OCI-M1 (cell line): ENCODE measurements at regions not wholly inside any gene's neighbourhood (a gene's known extent, or its start where the extent isn't known, plus 50 kb on each side); places are given as distances from the start of the nearest gene placed in this dataset.
"Not testable (repeated sequence)": the region's sequence is repeated elsewhere in the genome, so short reads cannot be mapped to it uniquely, and the experiment has no call there.

ENCODE experiments used
- DNase-seq: peaks from one replicate; lab custom pipeline; 2025; lab: John Stamatoyannopoulos, UW

DNA sequence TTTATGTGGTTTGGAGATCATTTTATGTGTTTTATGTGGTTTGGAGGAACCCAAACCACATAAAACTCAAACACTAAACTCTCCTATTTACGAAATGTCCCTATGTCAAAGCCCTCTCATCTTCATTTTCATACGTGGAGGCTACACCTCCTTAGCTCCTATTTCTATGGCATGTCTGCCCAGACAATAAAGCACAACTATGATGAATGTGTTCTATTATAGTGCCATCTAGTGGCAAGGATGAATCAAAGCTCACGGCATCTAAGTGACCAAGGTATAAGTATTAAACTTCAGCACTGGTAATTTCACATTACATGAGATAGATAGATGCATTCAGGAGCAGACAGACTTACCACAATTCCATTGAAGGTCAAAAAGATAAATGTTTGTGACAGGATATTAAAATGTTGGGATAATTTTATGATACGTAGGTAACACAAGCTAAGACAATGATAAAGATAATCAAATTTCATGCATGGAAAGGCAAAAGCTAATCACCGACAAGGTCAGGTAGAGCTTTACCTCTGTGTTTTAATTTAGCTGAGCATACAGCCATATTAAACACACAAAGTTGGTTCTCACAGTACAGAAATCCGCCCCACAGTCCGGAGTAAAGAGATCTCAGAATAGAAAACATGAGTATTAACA, 130.6 kb upstream of the FHIT start:
- peak; percentile 79 for DNase-seq

- no peak for DNase-seq
These were observed 136.6 kb upstream of the FHIT start for GRCh38 chr3:61387817-61388216.

GRCh38 chr3:61393480-61393947, 142.3 kb upstream of the FHIT start:
- DNase-seq, result not testable (repeated sequence)

GRCh38 chr3:61401359-61401758, 150.1 kb upstream of the FHIT start:
- DNase-seq, result no peak

DNA sequence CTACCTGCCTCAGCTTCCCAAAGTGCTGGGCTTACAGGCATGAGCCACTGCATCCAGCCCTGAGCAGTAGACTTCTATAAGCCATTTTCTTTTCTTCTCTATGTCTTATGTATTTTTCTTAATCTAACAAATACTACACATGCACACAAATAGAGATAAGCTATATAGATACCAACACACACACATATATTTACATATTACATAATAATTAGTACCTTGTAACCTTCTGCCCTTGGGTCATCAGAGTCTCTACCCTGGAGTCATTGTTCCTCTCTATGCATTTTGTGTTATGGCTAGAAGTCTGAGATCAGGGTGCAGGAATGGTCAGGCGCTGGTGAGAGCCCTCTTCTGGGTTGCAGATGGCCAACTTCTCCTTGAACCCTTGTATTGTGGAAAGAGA, 154.0 kb upstream of the PTPRG start:
- DNase-seq, result no peak

DNA sequence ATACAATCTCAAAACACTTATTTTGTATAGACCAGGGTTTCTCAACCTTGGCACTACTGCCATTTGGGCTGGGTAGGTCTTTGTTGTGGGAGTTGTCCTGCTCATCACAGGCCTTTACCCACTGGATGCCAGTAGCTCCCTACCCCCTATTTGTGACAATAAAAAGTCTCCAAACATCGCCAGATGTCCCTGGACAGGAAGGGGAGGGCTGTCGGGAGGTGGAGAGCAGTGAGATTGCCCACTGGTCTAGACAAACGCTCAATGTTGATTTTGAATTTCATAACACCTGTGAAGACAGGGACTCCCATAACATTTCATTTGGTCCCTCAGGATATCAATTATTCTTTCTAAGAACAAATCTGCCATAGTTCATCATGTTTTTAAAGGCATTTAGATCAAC, 151.7 kb upstream of the PTPRG start:
- no peak for DNase-seq

GRCh38 chr3:61410358-61410757, 151.0 kb upstream of the PTPRG start:
- not testable (repeated sequence) for DNase-seq

GRCh38 chr3:61411009-61411662, 150.2 kb upstream of the PTPRG start:
- DNase-seq, result no peak

DNA sequence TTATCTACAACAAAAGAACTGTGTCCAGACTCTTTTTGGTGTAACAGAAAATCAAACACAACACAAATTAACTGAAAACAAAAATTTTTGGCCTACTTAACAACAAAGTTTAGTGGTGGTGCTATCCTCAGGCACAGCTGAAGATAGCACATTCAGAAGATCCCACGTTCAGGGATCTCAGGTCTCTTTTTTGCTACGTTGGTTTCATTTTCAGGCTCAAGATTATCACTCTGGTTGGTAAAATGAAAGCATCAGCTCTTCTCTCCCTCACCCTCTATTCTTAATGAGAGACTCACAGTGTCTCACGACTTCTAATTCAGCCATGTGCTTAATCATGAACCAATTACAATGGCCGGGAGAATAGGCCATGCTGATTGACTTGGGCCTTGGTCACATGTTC, 146.9 kb upstream of the PTPRG start:
- DNase-seq, result peak; percentile 11

GRCh38 chr3:61415201-61415600, 146.2 kb upstream of the PTPRG start:
- DNase-seq, result no peak

GRCh38 chr3:61416618-61417017, 144.8 kb upstream of the PTPRG start:
- no peak for DNase-seq

DNA sequence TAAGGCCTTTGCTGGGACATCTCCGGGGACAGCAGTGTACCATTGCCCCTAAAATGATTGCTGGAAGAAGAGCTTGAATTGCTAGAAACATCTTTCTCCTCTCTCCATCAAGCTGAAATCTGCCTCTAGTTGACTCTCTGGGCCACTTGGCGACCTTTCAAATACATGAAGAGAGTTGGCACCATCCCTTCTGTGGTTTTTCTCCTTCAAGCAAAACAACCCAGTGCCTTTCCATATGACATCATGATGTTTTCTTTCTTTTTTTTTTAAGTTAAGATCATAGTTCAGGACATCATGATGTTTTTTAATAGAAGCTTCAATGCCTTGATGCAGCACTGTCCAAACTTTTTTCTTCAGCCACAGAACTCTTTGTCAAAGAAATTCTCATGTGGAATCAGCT, 144.0 kb upstream of the PTPRG start:
- no peak for DNase-seq

DNA sequence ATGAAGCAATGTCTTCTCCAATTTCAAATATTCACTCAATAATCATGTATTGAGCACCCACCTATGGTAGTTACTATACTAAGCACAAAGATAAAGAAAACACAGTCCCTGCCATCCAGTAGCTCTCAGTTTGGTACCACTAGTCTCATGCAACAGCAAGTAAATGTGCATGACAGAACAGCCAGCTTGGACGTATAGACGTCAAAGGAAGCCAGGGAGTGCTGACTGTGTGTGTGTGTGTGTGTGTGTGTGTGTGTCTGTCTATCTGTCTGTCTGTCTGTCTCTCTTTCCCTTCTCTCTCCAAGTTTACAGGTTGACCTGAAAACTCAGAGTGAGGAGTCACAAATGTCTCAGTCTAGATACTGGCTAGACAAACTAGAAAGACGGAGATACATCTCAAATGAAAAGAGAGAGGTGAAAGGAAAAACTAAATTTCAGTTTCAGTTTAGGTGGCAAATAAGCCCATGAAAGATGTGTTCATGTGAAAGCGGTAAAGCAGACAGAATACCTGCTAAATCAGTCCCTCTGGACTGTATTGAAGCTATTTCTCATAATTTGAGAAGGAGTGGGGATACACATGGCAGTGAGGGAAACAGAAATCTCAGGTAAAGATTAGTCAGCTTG, 141.1 kb upstream of the PTPRG start:
- peak; percentile 41 for DNase-seq

DNA sequence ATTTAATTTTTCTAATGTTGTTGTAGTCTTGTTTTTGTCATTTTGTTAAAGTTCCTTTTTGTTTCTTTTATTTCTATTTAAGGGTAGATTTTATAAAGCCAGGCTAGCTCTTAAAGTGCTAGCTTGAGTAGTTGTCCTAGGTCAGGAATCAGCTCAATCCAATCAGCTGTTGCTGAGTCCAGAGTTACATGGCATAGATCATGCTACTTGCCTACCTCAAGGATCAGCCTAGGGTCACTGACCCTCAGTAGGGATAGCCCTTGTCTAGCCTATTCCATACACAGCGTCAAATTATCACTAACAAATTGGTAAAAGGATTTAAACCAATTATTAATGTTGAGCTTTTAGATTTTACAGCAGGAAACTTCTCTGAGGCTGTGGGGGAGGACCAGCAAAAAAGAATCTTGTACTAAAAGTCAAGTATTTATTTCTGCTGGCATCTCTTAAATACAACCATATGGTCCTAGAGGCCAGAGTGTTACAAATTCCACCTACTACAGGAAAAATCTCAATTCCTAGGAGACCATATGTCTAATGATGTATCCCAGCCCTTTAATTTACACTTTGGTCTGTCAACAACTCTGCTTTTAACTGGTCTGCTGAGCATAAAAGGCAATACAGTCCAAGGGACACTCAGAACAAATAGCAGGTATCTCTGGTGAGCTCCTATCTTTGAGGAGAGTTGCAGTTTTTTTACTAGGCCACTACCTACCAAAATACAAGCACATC, 138.3 kb upstream of the PTPRG start:
- no peak for DNase-seq

DNA sequence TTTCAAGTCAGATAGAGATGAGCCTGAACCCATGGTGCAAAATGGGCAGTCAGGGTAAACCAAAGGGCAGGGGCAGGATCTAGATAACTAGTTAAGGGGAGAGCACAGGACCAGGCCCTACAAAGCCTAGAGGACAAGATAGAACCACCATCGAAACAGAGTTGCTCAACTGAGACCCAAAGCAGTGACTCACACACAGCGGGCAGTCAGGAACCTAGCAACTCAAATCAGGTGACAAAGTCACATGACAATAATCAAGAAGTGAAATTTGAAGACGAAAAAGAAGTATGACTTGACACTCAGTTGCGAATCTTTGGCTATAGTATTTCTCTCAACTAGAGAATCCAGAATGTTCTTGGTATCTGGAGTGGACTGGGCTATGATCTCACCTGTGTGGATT, 136.0 kb upstream of the PTPRG start:
- DNase-seq, result peak; percentile 34

GRCh38 chr3:61429106-61429505, 132.3 kb upstream of the PTPRG start:
- DNase-seq, result no peak

DNA sequence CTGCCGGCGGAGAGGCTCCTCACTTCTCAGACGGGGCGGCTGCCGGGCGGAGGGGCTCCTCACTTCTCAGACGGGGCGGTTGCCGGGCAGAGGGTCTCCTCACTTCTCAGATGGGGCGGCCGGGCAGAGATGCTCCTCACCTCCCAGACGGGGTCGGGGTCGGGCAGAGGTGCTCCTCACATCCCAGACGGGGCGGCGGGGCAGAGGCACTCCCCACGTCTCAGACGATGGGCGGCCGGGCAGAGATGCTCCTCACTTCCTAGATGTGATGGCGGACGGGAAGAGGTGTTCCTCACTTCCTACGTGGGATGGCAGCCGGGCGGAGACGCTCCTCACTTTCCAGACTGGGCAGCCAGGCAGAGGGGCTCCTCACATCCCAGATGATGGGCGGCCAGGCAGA, 126.5 kb upstream of the PTPRG start:
- DNase-seq, result not testable (repeated sequence)

GRCh38 chr3:61435361-61435760, 126.0 kb upstream of the PTPRG start:
- not testable (repeated sequence) for DNase-seq

GRCh38 chr3:61438253-61439121, 122.9 kb upstream of the PTPRG start:
- DNase-seq, result no peak

DNA sequence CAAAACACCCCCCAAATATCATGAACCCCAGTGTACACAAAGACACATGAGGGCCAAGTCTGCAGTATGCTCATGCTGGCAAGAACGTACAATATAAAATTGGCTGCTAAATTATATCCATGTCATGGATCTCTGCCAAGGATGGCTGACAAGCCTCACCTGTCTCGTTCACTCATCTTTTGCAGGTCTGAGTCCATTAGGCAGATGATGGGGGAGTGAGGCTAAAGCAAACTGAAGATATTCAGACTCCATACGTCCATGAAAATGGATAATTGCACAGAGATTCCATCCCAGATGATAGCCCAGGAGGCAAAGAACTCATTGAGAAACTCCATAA, 122.3 kb upstream of the PTPRG start:
- DNase-seq, result no peak

GRCh38 chr3:61442696-61443095, 118.7 kb upstream of the PTPRG start:
- peak; percentile 54 for DNase-seq

DNA sequence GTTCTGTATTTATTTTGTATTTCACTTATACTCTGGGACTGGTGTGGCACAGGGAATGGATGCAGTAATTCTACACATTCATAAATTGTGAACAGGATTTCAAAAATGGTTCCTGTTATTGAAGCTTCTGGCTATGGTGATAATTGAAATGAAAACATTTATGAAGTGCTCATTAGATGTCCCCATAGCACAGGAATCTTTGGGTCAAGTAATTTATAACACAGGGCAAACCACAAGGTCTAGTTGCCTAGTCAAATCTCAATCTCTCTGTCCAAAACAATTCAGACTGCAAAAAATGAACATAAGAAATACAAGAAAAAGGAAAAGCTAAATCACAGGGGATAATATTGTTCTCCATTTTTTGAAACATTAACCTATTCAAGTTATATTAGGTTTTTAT, 117.5 kb upstream of the PTPRG start:
- DNase-seq, result peak; percentile 25
